A549 (cell line): ENCODE measurements at regions not wholly inside any gene's neighbourhood (a gene's known extent, or its start where the extent isn't known, plus 50 kb on each side); places are given as distances from the start of the nearest gene placed in this dataset.

Source experiments
- CHD2 ChIP-seq: fragments of 150-350 bp; IDR thresholded peaks from 2 replicates; pipeline ENCODE4 v1.6.1; 2014; ENCODE audit warnings: low read length; ENCODE audit not compliant: partially characterized antibody
- PBX3 ChIP-seq: IDR thresholded peaks from 2 replicates; pipeline ENCODE4 v1.6.1; 2012

GRCh38 chr17:5870231-5870953, 199.8 kb upstream of the WSCD1 start:
- no peak for TF ChIP-seq PBX3
- no peak for TF ChIP-seq CHD2
